ENCODE measurements at regions not wholly inside any gene's neighbourhood (a gene's known extent, or its start where the extent isn't known, plus 50 kb on each side); places are given as distances from the start of the nearest gene placed in this dataset.

DNA sequence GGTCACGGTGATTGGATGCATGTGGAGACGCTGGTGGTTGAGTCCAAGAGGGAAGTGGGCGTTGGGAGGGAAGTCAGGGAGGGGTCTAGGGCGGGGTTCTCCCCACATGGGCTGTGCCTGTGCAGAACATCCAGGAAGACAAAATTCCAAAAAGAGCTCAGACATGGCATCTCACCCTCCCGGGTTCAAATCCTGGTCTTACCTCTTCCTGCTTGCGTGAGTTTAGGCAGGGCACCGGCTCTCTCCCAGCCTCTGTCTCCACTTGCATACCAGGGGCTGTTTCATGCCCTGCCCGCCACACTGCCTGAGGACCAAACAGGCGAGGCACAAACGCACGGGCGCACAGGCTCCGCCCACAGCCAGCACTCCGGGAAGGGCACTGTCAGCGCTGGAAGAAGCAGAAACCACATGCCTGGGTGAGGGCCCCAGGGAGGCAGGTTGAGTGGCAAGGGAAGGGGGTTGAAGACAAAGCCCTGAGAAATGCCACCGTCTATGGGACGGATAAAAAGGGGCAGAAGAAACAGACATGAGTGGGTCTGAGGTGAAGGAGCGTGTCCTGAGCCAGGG, 123.6 kb upstream of the SOX1 start:
- H3K79me1 ChIP-seq (ENCODE audit: low read depth, low read length) = no peaks in the 10 kb centered on the region
- no peak overlapping the region for H2AFZ ChIP-seq (ENCODE audit: low read length)
- H4K5ac ChIP-seq (ENCODE audit: insufficient read length, low read depth, low read length) = no peak overlapping the region
- DNase-seq (ENCODE audit: low read depth in 1 of 2, low spot score in 2 of 2) (peak in 1 of 2 experiments; percentile 37), FAIRE-seq (no peak)
- POLR2A ChIA-PET (ENCODE audit: partially characterized antibody) = no interaction called here
- no peaks in the 10 kb centered on the region for H3K36me3 ChIP-seq (ENCODE audit: control insufficient read depth in 2 of 4, insufficient read depth in 4 of 4, low read length in 3 of 4)
- H2AK5ac ChIP-seq (ENCODE audit: low read depth, low read length) = no peak overlapping the region
- no peak overlapping the region for H2BK5ac ChIP-seq (ENCODE audit: low read depth, low read length)
- H3K4ac ChIP-seq (replicated peaks; ENCODE audit: insufficient read length, low read depth, low read length) = no peak overlapping the region
- H3K4me3 ChIP-seq (ENCODE audit: extremely low read depth in 1 of 4, insufficient read depth in 2 of 4, low read depth in 3 of 4, low read length in 4 of 4) = no peak overlapping the region
- peaks cover 0 to 6% of the 10 kb centered on the region in 2 experiments for H4K20me1 ChIP-seq (replicated peaks in 1 of 2; ENCODE audit: control insufficient read depth in 1 of 2, insufficient read depth in 2 of 2, low read length in 2 of 2)
- no peaks in the 10 kb centered on the region for H3K79me2 ChIP-seq (ENCODE audit: control insufficient read depth in 1 of 2, insufficient read depth in 2 of 2, low read length in 2 of 2)
- peak overlapping the region; percentile 19; the same call in 1 of the 2 replicates for H3K18ac ChIP-seq (ENCODE audit: extremely low read depth, low read length)
- H3K14ac ChIP-seq (ENCODE audit: insufficient read length) = no peak overlapping the region
- no peak overlapping the region for H3K4me2 ChIP-seq (ENCODE audit: insufficient read depth in 1 of 2, low read depth in 2 of 2, low read length in 2 of 2)
- H2BK120ac ChIP-seq (replicated peaks; ENCODE audit: low read depth, low read length) = no peak overlapping the region
- H2BK20ac ChIP-seq (ENCODE audit: low read length) = no peak overlapping the region
- no peaks in the 10 kb centered on the region for H3K4me1 ChIP-seq (replicated peaks in 1 of 4; ENCODE audit: control insufficient read depth in 3 of 4, insufficient read depth in 4 of 4, low read length in 3 of 4)
- H2BK12ac ChIP-seq (ENCODE audit: low read depth, low read length) = no peak overlapping the region
- no peaks in the 10 kb centered on the region; a peak in 1 of 7 replicates for H3K27me3 ChIP-seq (replicated peaks in 1 of 4; ENCODE audit: control insufficient read depth in 3 of 4, extremely low read depth in 1 of 4, insufficient read depth in 3 of 4, low read length in 3 of 4)
- no peak overlapping the region for H2BK15ac ChIP-seq (ENCODE audit: low read length)
- no peak overlapping the region for H3K27ac ChIP-seq (ENCODE audit: low read depth, low read length)
- no peak overlapping the region; the same call in 1 of the 2 replicates for H4K8ac ChIP-seq (ENCODE audit: extremely low read depth, insufficient read depth, low read length)
- no peak overlapping the region for H3K23ac ChIP-seq (ENCODE audit: insufficient read length)
- 82% methylated on average over 17 of the region's 18 CpGs; no CpG with 5 or more reads in 1 of the 2 experiments for WGBS, 2 experiments (ENCODE audit: extremely low coverage in 1 of 2, insufficient coverage in 1 of 2, insufficient read length in 1 of 2, insufficient replicate concordance in 2 of 2, low coverage in 1 of 2, low lambda C conversion rate in 2 of 2, missing lambda C conversion rate in 1 of 2)
- H3K9me3 ChIP-seq (ENCODE audit: insufficient read depth in 2 of 2, low read depth in 1 of 2, low read length in 1 of 2) = no peaks in the 10 kb centered on the region
- no peak overlapping the region for H3K9ac ChIP-seq (replicated peaks in 1 of 4; ENCODE audit: extremely low read depth in 1 of 4, low read depth in 3 of 4, low read length in 3 of 4)
- H4K91ac ChIP-seq (replicated peaks; ENCODE audit: insufficient read length, low read length) = no peak overlapping the region
- no peak overlapping the region for H3K56ac ChIP-seq (replicated peaks; ENCODE audit: insufficient read length, low read depth, low read length)
- CTCF ChIA-PET (ENCODE audit: partially characterized antibody) = no interaction called here
- H3K23me2 ChIP-seq (ENCODE audit: low read depth, low read length) = peaks cover 10% of the 10 kb centered on the region; the same call in 1 of the 2 replicates
- TF ChIP-seq MAFK (IDR thresholded peaks at IDR 0.05; ENCODE audit: low read depth, low read length) (no peak), JUN (IDR thresholded peaks at IDR 0.05; ENCODE audit: low read depth, low read length) (no peak), RNF2 (IDR thresholded peaks at IDR 0.05; ENCODE audit: borderline replicate concordance, low read depth, low read length, missing control alignments, poor library complexity, severe bottlenecking) (no peak), POU5F1 (IDR thresholded peaks at IDR 0.05; ENCODE audit: low read depth, low read length) (no peak), NANOG (IDR thresholded peaks at IDR 0.05; ENCODE audit: insufficient read depth, low read depth, low read length, poor library complexity, severe bottlenecking) (no peak), CBX8 (IDR thresholded peaks at IDR 0.05; ENCODE audit: borderline replicate concordance, low read depth, low read length) (no peak), BRCA1 (IDR thresholded peaks at IDR 0.05; ENCODE audit: low read depth, low read length) (no peak), CTBP2 (IDR thresholded peaks at IDR 0.05; ENCODE audit: borderline replicate concordance, insufficient read depth, insufficient read length, low read length) (no peak), TAF1 (IDR thresholded peaks at IDR 0.05; ENCODE audit: low read depth, low read length) (no peak), KDM1A (IDR thresholded peaks at IDR 0.05; ENCODE audit: borderline replicate concordance, low read length) (no peak), NRF1 (IDR thresholded peaks at IDR 0.05; ENCODE audit: low read depth, low read length) (no peak), SIN3A (conservative IDR thresholded peaks at IDR 0.05 in 1 of 2, IDR thresholded peaks at IDR 0.05 in 1 of 2; ENCODE audit: low read depth in 1 of 2, low read length in 2 of 2) (no peak), KDM4A (IDR thresholded peaks at IDR 0.05; ENCODE audit: low read depth, low read length, severe bottlenecking) (no peak)
